Neutrophil (primary cell): ENCODE measurements at regions not wholly inside any gene's neighbourhood (a gene's known extent, or its start where the extent isn't known, plus 50 kb on each side); places are given as distances from the start of the nearest gene placed in this dataset.

Experiments
- H3K27ac ChIP-seq: fragments of 200-600 bp; sonication (generic); 2 replicates; pipeline ENCODE4 v1.5.1; 2016; ENCODE audit warnings: mild to moderate bottlenecking, moderate library complexity
- H3K27me3 ChIP-seq: fragments of 200-600 bp; sonication (generic); 2 replicates; pipeline ENCODE4 v1.6.0; 2016; ENCODE audit warnings: mild to moderate bottlenecking
- H3K36me3 ChIP-seq: fragments of 200-600 bp; sonication (generic); 2 replicates; pipeline ENCODE4 v1.5.1; 2017
- H3K4me1 ChIP-seq, 2 experiments: fragments of 200-600 bp in 1 of 2; sonication (generic) in 1 of 2; 1 replicate in 1 of 2; 2 replicates in 1 of 2; pipeline versions ENCODE4 v1.5.1 to v1.6.1; 2013 to 2016; ENCODE audit warnings: low read depth in 1 of 2, low read length in 1 of 2, mild to moderate bottlenecking in 1 of 2, moderate library complexity in 1 of 2; ENCODE audit not compliant: control insufficient read depth in 1 of 2, insufficient read depth in 1 of 2
- H3K4me3 ChIP-seq, 2 experiments: fragments of 200-600 bp in 1 of 2; sonication (generic) in 1 of 2; 1 replicate in 1 of 2; 2 replicates in 1 of 2; pipeline ENCODE4 v1.5.1; 2013 to 2016; ENCODE audit warnings: low read depth in 1 of 2, low read length in 1 of 2, mild to moderate bottlenecking in 1 of 2, moderate library complexity in 1 of 2
- H3K9me3 ChIP-seq: fragments of 200-600 bp; sonication (generic); 2 replicates; pipeline ENCODE4 v1.5.1; 2016
- CTCF ChIP-seq: fragments of 200-600 bp; sonication (generic); IDR thresholded peaks from 2 replicates; pipeline ENCODE4 v1.5.1; 2016; ENCODE audit warnings: antibody characterized with exemption

- no peak overlapping the region for H3K27ac ChIP-seq
- H3K9me3 ChIP-seq = no peaks in the 10 kb centered on the region
- H3K27me3 ChIP-seq = no peaks in the 10 kb centered on the region
- H3K4me1 ChIP-seq = no peaks in the 10 kb centered on the region
- H3K4me3 ChIP-seq = no peak overlapping the region
- no peak for TF ChIP-seq CTCF
- no peaks in the 10 kb centered on the region for H3K36me3 ChIP-seq
Measured at GRCh38 chrX:39764441-39764914, 333.3 kb downstream of the BCOR start.

DNA sequence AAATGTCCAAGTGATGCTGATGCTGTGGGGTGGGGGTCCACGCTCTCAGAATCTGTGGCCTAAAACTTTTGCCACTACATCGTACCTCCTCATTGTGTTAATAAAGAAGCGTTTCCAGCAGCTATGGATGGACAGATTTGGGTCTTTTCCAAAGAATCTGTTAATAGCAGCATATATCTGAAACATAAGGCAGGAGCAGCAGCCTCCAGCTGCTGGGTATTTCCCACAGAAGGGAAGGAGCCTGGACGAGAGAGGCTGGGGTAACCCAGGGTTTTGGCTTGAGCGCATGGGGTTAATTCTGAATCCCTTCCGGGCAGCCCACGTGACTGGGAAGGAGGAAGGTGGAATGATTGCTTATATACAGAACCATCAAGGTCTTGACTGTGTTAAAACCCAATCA, 332.4 kb downstream of the BCOR start:
- H3K36me3 ChIP-seq = no peaks in the 10 kb centered on the region
- no peaks in the 10 kb centered on the region for H3K9me3 ChIP-seq
- no peaks in the 10 kb centered on the region for H3K27me3 ChIP-seq
- H3K4me3 ChIP-seq = no peak overlapping the region
- H3K27ac ChIP-seq = no peak overlapping the region
- no peak for TF ChIP-seq CTCF
- no peaks in the 10 kb centered on the region for H3K4me1 ChIP-seq

DNA sequence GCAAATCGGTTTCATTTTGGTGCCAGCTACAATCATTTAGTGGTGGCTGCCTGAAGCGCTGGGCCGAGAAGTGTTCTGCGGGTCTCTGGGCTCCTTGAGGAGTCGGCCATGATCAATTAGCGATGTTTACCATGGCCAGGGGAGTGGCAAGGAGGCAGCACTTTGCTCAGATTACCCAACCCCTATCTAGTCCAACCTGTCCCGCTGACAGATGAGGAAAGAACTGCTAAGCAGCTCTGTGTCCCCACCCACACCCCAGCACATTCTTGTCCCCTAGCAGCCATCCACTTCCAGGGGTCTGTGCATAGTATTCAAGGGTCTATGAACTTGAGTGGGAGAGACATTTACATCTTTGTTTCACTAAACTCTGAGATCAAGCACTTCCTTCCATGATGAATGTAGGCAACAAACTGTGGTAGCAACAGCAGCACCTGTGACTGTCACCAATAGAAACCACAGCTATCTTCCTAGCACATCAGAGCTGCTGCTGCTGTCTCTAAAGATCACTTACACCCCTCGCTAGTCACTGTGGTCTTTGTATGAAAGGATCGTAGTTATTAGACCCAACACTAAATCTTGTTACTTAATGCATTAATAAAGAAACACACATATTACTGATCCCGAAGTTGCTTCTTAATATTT, 331.6 kb downstream of the BCOR start:
- no peak overlapping the region for H3K4me3 ChIP-seq
- no peaks in the 10 kb centered on the region for H3K4me1 ChIP-seq
- no peaks in the 10 kb centered on the region for H3K9me3 ChIP-seq
- H3K27ac ChIP-seq = no peak overlapping the region
- no peaks in the 10 kb centered on the region for H3K36me3 ChIP-seq
- H3K27me3 ChIP-seq = no peaks in the 10 kb centered on the region
- TF ChIP-seq CTCF = no peak

DNA sequence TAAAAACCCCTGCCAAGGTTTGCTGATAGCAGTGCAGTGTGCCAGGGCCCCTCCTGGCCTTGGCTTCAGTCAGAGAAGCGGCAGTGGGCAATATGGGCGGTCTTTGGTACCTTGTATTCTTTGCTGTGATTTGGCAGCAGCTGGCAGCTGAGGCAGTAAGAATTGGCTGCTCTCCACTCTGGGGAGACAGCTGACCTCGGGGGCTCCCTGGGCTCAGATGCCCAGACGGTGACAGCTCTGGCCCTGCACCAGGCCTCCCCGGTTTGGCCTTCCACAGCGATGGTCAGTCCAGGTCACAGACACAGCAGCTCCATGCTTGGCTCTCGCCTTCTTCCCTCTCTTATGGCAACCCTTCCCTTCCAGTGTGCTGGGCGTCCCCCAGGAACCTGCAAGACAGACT, 330.9 kb downstream of the BCOR start:
- TF ChIP-seq CTCF = no peak
- Histone ChIP-seq H3K36me3 (no peaks in the 10 kb centered on the region), H3K27ac (no peak overlapping the region), H3K4me3 (no peak overlapping the region), H3K4me1 (peaks cover 1 to 2% of the 10 kb centered on the region in 2 experiments), H3K27me3 (no peaks in the 10 kb centered on the region), H3K9me3 (no peaks in the 10 kb centered on the region)

DNA sequence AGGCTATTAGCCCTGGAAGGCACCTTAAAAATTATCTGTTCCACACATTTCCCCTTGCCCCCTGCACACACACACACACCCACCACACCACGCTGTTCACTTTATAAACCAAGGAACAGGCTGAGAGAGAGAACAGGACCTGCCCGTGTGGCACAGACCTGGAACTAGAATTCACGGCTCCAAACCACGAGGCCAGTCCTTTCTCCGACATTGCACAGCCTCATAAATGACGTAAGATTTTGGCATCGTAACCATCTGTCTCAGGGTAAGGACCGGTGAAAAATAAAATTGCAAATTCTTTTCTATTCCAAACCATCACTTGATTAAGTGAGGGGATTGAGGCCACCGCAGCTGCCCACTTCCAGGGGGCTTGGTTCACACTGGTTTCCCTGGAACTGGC, 330.3 kb downstream of the BCOR start:
- H3K9me3 ChIP-seq = no peaks in the 10 kb centered on the region
- peaks cover 7 to 8% of the 10 kb centered on the region in 2 experiments for H3K4me1 ChIP-seq
- H3K4me3 ChIP-seq = no peak overlapping the region
- no peak overlapping the region for H3K27ac ChIP-seq
- no peak for TF ChIP-seq CTCF
- H3K27me3 ChIP-seq = no peaks in the 10 kb centered on the region
- H3K36me3 ChIP-seq = no peaks in the 10 kb centered on the region

DNA sequence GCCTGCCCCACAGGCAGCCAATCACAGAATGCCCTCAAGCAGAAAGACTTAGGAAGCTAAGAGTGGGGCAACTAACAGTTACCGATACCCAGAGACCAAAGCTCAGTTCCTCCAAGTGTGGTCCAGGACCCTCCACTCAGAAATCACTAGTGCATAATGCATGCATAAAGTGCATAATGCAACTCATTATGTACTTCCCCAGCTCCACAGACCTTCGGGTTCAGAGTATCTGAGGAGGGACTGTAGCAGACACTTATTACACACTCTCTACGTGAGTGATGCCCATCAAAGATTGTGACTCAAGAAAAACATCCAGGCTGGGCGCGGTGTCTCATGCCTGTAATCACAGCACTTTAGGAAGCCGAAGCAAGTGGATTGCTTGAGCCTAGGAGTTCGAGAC, 328.0 kb downstream of the BCOR start:
- Histone ChIP-seq H3K36me3 (no peaks in the 10 kb centered on the region), H3K9me3 (no peaks in the 10 kb centered on the region), H3K4me1 (peaks cover 21 to 23% of the 10 kb centered on the region in 2 experiments), H3K4me3 (no peak overlapping the region), H3K27me3 (no peaks in the 10 kb centered on the region), H3K27ac (no peak overlapping the region)
- no peak for TF ChIP-seq CTCF
